Kidney (tissue), 13 donors: ENCODE measurements at regions not wholly inside any gene's neighbourhood (a gene's known extent, or its start where the extent isn't known, plus 50 kb on each side); places are given as distances from the start of the nearest gene placed in this dataset.
A peak's percentile ranks its signal among the peaks of the same experiment; 100 is the strongest.

Experiments used
- DNase-seq, 5 donors: peaks; one replicate each; pipeline ENCODE4 v3.0.0-alpha.2; 2013 to 2020
- FAIRE-seq: peaks from 2 replicates; lab custom pipeline; 2012; peaks lifted over from hg19 to GRCh38; lab: Jason Lieb, UNC
- H3K27ac ChIP-seq, 2 donors: one replicate each; pipeline ENCODE4 v1.7.0; 2013; ENCODE audit warnings: low read depth in 2 of 2, low read length in 2 of 2, inconsistent platforms in 1 of 2
- H3K27me3 ChIP-seq: one replicate; pipeline ENCODE4 v1.7.1; 2013; ENCODE audit warnings: low read length, inconsistent platforms; ENCODE audit not compliant: control insufficient read depth, insufficient read depth
- H3K36me3 ChIP-seq, 3 donors: one replicate each; pipeline versions ENCODE4 v1.7.0 to v1.7.1; 2013; ENCODE audit warnings: low read length in 3 of 3, control low read depth in 1 of 3, inconsistent platforms in 1 of 3; ENCODE audit not compliant: insufficient read depth in 3 of 3, control insufficient read depth in 2 of 3
- H3K4me1 ChIP-seq, 3 donors: one replicate each; pipeline versions ENCODE4 v1.7.0 to v1.7.1; 2013; ENCODE audit warnings: low read length in 3 of 3, inconsistent platforms in 1 of 3, low read depth in 1 of 3; ENCODE audit not compliant: control insufficient read depth in 2 of 3, insufficient read depth in 2 of 3
- H3K4me3 ChIP-seq, 3 donors: one replicate each; pipeline versions ENCODE4 v1.7.0 to v1.8.1; 2013; ENCODE audit warnings: low read length in 3 of 3, control low read depth in 1 of 3, inconsistent platforms in 1 of 3
- H3K9ac ChIP-seq, 3 donors: one replicate each; pipeline versions ENCODE4 v1.7.0 to v1.7.1; 2013; ENCODE audit warnings: low read length in 3 of 3, control low read depth in 1 of 3, inconsistent platforms in 1 of 3
- H3K9me3 ChIP-seq, 3 donors: one replicate each; pipeline versions ENCODE4 v1.7.0 to v1.7.1; 2013; ENCODE audit warnings: low read length in 3 of 3, control low read depth in 1 of 3, inconsistent platforms in 1 of 3; ENCODE audit not compliant: control insufficient read depth in 2 of 3, insufficient read depth in 1 of 3
- CTCF ChIP-seq: IDR thresholded peaks from 3 replicates; pipeline ENCODE4 v1.5.1; 2012; ENCODE audit warnings: mild to moderate bottlenecking, moderate library complexity, borderline replicate concordance; ENCODE audit not compliant: insufficient read depth; ENCODE audit errors: extremely low read depth
- intact Hi-C: fragments of 100-400 bp; cut with DNase I; formaldehyde crosslinking; loops from one replicate; pipeline ENCODE4 v1.11.1; 2022
- donor health status: control.
- donor health status: control.
- donor health status: control.
- donor health status: control.
- donor health status: control.
- donor health status: DM: yes; HTN: yes; CAD: no.
- donor health status: Normal renal cell carcinoma (clear cell type).

GRCh38 chr11:119964136-119965025, 173.5 kb downstream of the TRIM29 start:
- intact Hi-C loops, result no loop called here
- H3K27me3 ChIP-seq, result no peaks in the 10 kb centered on the region
- DNase-seq (peak in 2 of 5 donors; percentile 18 to 20), FAIRE-seq (no peak)
- no peak overlapping the region for H3K9ac ChIP-seq
- no peak for TF ChIP-seq CTCF
- H3K4me3 ChIP-seq, result no peak overlapping the region
- no peaks in the 10 kb centered on the region for H3K9me3 ChIP-seq
- H3K4me1 ChIP-seq, result no peaks in the 10 kb centered on the region
- H3K27ac ChIP-seq, result no peak overlapping the region
- H3K36me3 ChIP-seq, result no peaks in the 10 kb centered on the region

- FAIRE-seq, result no peak
- Histone ChIP-seq H3K4me3 (no peak overlapping the region), H3K4me1 (no peaks in the 10 kb centered on the region), H3K27ac (no peak overlapping the region), H3K27me3 (no peaks in the 10 kb centered on the region), H3K36me3 (no peaks in the 10 kb centered on the region), H3K9ac (no peak overlapping the region), H3K9me3 (no peaks in the 10 kb centered on the region)
- TF ChIP-seq CTCF, result no peak
- no peak for DNase-seq
- intact Hi-C loops, result no loop called here
Observed at GRCh38 chr11:119957951-119958350, 180.0 kb downstream of the TRIM29 start.

GRCh38 chr11:119952441-119952840, 185.5 kb downstream of the TRIM29 start:
- H3K27ac ChIP-seq, result no peak overlapping the region
- no peaks in the 10 kb centered on the region for H3K4me1 ChIP-seq
- DNase-seq, result no peak
- no peaks in the 10 kb centered on the region for H3K27me3 ChIP-seq
- no peak for FAIRE-seq
- H3K9ac ChIP-seq, result no peak overlapping the region
- H3K9me3 ChIP-seq, result no peaks in the 10 kb centered on the region
- H3K4me3 ChIP-seq, result no peak overlapping the region
- no peaks in the 10 kb centered on the region for H3K36me3 ChIP-seq
- intact Hi-C loops, result no loop called here
- TF ChIP-seq CTCF, result no peak
